NCI-H748 treated with DMSO at 0.1 percent for 48 hours (cell line): ENCODE measurements at regions not wholly inside any gene's neighbourhood (a gene's known extent, or its start where the extent isn't known, plus 50 kb on each side); places are given as distances from the start of the nearest gene placed in this dataset.

Experiments used
- DNase-seq: peaks from one replicate; lab custom pipeline; 2025; lab: John Stamatoyannopoulos, UW

DNA sequence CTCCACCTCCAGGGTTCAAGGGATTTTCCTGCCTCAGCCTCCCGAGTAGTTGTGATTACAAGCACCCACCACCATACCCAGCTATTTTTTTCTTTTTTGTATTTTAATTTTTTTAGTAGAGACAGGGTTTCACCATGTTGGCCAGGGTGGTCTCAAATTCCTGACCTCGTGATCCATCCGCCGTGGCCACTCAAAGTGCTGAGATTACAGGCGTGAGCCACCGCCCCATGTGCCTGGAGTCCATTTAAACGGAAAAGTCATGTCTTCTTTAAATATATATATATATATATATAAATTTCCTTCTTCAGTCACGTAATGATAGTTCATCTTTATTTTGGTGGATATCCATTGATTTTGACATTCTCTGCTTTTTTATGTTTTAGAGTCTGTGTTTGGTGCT lies 264.0 kb upstream of the PITX2 start:
- DNase-seq, result no peak

DNA sequence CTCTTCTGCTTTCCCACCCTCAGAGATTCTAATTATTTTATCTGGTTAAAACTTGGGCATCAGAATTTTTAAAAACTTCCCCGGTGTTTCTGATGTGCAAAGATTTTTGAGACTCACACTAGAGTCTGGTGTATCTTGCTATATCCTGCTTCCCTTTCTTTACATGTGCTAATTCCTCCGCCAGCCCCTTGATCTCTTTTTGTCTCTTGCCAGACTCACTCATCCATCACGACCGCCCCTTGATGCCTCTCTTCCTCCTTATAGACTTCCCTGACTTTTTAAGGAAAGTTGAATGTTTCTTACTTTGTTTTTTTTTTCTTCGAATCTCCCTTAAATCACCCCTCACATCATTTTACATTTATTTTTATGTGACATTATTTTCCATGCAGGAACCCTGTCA lies 274.9 kb upstream of the PITX2 start:
- DNase-seq, result no peak

DNA sequence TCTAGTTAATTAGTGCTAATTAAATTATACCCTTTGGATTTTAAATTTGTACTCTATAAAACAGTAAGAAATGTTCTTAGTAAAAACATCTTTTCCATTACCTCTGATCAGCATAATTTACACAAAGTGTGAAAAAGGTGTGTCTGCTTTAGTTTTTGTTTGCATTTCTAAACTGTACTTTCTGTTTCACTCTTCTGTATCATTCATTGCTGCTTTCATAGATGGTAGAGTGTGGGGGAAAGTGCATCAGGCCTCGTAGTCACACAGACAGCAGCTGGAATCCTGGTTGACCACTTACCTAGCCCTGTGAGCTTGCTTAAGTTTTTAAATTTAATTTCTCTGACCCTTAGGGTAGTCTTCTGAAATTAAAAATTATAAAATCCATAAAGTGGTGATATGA lies 275.4 kb upstream of the PITX2 start:
- no peak for DNase-seq

DNA sequence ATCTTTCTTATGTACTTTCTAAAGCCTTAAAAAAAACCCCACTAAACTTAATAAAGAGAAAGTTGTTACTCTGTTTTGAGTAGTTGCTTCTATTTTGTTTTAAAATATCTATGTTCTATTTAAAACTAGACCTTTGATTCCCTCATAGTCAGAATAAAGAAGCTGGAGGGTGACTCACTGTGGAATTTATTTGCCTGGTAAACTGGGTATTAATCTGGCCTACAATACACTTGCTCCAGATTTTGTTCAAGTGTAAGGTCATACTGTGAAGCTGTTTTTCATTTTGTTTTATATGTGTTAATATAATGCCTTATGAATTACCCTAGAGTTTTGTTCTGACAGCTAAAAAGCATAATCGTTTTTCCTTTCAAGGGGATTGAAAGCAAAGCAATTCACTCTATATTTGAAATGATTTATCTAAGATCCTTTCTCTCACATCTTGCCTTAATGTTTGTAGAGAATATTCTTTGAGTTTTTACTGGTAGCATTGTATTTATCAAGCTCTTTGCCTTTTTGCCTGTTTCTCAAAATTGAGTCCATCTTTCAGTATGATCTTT lies 277.4 kb upstream of the PITX2 start:
- no peak for DNase-seq

DNA sequence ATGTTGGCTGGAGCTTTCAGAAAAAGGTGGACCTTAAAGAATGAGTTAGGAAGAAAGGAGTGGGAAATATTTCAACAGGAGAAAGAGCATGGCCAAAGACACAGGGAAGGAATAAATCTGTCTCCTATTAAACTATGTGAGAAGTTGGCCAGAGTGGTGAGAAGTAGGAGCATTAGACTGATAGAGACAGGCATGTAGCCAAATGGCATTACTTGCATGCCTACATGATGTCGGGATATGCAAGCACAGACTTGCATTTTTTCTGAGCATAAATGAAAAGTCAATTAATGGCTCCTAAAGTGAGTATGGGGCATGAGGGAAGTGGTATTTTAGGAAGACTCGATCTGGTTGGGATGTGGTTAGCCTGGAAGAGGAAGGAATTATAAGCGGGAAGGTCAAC lies 279.6 kb upstream of the PITX2 start:
- DNase-seq, result no peak

DNA sequence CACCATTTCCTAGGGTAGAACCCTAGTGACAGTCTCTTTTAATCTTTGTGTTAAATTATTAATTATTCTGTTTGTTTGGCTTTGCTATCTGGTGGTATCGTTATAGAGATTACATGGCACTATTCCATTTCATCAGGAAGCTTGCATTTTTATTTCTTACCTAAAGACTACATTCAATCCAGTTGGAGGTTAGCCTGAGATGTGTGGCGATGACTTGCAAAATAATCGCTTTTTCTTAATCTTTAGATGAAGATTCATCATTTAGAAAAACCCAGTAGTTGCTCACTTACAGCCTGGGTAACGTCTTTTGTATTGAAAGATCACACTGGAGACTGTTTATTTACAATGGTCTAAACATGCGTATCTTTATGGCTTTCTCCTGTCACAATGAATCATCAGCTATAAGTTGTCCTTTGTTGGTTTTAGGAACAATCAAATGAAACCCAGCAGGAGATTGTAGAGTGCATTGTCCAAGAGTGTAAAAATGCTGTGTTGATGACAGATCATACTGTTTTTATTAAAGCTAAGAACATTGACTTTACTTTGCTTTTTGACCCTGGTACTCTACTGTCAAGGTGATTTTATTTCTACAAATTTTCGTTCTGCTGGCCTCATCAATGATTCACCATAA lies 281.7 kb upstream of the PITX2 start:
- DNase-seq, result peak; percentile 57

DNA sequence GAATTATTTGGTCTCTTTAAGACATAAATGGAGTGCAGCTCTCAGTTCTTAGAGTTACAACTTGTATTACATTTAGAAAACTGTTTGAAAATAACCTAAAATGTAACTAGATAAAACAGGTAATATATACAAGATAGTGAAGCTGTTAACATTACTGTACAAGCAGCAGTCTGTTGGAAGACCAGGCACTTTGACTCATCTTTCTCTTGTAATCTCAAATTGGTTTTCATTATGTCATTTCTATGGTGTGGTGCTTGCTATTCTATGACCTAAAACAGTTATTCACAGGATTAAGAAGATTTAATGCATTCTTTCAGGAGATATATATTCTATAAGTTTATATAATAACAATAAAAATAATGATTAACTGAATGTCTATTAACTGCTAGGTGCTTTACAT lies 282.5 kb upstream of the PITX2 start:
- no peak for DNase-seq

DNA sequence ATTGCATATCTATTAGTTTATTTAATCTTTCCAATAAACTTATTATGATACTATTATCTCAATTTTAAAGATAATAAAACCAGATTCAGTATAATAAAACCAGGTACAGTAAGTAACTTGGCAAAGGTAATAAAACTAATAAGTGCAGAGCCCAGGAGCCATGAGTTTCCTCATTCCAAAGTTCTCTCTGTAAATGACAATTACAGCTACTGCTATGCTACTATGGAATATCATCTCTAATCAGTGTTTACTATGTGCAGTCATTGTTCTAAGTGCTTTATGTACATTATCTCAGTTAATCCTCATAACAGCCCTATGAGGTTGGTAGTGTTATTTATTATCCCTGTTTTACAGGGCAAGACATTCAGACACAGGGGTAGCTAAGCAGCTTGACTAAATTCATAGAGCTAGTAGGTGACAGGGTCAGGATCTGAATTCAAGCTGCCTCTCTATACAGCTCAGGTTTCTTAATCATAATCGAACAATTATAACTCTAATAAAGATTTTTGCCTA lies 285.0 kb upstream of the PITX2 start:
- DNase-seq, result no peak

DNA sequence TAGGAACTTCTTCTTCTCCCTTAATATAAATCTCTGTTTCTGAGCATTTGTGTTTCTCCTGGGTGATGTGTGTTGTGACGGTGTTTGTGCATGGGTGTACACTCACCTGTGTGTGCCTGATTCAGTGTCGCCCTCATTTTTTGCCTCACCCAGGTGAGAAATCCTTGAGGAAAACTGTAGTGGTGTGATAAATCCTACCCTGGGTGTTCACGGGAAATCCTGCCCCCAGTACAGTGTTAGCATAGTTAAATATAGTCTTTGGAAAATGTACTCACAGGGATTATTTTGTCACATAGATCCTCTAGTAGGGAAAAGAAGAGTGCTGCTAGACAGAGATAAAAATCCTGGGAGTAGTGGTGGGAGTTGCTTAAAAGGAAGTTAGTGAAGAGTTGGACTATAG lies 291.9 kb upstream of the PITX2 start:
- no peak for DNase-seq

DNA sequence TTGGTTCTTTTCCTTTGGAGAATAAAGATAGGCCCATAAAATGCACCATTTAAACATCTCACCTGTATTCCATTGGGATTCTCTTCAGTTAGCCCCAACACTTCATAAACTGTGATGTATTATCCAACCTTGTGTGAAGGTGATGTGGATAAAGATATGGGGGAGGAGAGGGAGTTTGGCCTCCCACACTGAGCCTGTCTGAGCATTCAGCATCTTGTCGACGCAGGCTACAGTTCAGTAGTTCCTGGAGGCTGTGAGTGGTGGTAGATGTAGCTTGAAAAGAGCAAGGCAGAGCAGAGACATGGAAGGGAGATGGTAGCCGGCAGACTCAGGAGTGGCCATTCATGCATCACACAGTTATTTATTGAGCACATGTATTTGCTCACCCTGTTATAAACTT lies 292.4 kb upstream of the PITX2 start:
- no peak for DNase-seq

DNA sequence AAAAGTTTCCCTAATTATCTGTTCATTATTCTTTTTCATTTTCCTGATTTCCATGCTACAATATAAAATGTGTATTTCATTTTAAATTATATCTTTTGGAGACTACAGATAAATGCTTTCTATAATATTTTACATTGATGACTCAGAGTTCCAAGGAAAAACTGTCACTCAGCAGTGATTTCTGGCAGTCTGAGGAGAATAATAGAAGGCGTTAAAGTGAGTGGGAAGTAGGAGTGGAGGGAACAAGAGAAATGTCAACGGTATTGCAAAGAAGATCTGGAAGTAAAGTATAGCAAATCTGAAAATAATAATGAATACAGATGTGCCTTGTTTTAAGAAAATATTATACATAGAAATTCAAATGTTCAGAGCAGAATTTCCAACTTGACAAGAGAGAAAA lies 293.6 kb upstream of the PITX2 start:
- DNase-seq, result no peak

DNA sequence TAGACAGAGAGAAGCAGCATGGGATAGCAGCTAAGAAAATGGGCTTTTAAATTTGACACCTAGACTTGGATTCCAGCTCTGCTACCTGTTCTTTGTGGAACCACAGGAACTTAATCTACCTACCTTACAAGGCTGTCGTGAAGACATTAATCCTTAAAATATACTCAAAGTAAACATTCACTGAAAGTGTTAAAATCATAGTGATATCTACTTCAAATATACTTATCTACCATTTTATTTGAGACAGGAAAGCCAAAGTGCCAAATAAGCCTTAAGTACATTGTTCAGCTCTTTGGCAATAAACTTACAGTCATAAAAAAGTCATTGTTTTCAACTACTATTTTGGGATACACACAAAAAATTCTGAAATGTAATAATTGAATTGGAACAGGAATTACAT lies 295.0 kb upstream of the PITX2 start:
- no peak for DNase-seq

DNA sequence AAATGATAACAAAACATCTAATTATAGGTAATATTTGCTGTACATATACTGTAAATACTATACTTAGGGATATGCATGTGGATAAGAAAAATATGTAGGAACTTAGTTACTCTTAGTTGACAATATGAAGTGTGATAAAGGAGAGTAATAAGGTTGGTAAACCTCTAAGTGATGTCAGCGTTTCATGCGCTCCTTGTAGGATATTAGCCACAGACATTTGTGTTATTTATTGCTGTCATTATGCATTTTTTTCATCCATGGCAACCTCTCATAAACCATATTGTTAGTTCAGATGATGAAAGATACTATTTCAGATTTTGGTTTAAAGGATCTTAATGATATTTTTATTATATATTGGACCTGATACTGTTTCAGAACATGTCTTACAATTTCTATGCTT lies 298.1 kb upstream of the PITX2 start:
- DNase-seq, result no peak

DNA sequence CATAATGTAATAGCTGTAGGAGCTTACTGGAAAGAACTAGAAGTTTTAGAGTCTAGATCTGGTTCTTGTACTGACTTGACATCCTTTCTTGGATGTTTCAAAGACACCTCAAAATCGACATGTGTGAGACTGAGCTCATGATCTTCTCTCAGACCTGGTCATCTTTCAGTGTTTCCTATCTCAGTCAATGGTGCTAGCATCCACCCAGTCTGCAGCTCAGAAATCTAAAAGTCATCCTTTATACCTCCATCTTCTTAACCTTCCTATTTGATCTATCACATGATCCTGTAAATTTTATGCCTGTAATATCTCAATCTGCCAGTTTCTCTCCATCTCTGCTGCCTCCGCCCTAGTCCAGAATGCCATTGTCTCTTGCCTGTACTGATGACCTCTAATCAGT lies 301.9 kb upstream of the PITX2 start:
- DNase-seq, result no peak

DNA sequence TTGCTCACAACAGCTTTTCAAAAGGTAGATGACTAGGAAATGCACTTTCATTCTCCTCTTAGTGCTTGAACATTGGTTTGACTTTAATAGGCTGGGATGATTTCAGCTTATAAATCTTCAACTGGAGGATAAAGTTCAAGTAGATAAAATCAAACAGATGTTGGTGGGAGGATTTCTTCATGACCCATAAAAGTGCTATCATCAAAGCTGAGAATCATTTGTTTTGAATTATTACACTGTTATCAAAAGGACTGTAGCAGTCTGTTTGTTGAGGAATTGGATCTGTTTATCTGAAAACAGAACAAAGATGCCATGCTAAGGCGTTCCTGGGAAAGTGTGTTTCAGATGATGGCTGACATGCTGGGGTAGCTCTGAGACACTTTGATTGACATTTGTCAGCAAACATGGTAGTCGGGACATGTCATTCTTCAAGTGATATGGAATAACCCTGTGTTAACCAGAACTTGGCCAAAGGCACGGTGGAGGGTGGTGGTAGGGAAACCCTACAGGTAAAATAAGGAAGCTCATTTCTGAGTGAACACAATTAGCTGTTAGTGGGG lies 304.0 kb upstream of the PITX2 start:
- DNase-seq, result no peak

DNA sequence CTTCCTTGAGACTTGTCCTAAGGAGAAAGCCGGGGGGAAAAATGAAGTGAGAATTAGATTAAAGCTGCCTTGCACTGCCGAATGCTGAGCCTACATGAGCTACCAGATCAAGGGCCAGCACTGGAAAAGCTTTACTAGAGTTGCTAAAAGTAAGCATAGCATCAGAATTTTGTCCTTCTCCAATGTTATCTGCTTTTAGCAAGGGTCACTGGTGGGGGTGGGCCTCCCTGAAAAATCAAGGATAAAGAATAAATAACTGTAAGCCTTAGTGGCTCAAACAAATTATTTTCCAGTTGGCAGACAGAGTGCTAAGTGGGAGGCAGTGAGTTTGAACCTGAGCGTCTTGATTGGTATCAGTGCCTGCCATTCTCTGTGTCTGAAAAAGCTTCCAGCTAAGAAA lies 310.5 kb upstream of the PITX2 start:
- DNase-seq, result no peak

DNA sequence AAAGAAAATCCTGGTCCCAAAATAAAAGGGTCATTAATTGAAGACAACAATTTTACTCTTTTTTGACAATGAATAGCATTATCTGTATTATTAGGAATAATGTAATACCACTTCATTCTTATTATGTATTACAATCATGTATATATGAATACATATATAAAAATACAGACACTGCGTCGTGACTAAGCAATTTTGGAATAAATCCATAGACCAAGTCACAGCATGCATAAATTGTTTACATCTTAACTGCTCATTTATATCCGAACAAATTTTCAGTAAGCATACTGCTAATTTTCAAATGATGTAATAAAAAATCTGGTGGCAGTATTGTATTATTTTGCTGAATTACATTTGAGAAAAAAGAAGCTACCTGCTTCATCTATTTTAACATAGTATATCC lies 321.6 kb upstream of the PITX2 start:
- DNase-seq, result no peak

DNA sequence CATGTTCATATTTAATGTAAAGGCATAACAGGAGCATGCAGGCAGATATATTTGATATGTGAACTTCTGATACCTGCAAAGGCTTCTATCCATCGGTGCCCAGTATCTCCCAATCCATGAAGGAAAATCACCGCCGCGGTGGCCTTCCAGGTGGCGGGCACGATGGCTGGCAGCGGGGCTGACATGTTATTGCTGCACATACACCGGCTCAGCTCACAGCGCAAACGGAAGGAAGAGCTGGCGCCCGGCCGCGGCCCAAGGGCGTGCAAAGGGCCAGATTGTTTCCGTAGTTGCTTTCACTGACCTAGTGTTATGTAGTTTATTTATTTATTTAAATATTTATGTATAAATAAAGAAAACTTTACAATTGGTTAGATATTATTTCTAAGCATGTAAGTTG lies 322.7 kb upstream of the PITX2 start:
- no peak for DNase-seq

DNA sequence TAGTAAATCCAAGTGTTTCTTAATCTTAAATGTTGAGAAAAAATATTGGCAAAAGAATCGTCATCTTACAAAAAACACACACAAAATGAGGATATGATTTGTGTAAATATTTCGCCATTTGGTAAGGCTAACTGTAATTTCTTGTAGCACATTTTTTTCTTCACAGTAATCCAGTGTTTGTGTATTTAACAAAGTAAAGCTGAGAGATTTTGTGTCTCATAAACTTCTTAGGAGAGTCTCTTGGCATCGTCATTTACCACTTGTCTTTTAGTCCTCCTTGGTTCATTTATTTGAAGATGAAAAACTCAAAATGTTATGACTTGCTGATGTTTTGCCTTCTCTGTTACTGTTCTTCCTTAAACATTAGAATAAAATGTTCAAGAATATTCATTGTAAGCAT lies 326.7 kb upstream of the PITX2 start:
- no peak for DNase-seq

DNA sequence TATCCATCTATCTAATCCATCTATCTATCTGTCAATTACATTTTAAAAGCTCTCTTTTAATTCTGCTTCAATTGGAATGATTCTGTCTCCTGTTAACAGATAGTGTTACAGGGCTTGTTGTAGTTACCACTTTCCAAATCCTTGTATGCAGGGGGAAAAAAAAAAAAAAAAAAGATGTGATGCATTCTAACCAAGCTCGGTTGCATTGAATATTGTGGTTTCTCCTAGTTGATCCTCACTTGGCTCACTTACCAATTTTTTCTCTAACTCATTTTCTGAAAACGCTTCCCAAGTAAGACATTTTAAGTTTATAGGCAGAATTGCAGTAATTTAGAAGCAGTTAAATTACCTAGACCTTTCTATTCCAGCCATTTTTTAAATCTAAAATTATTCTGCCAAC lies 327.9 kb upstream of the PITX2 start:
- DNase-seq, result no peak

DNA sequence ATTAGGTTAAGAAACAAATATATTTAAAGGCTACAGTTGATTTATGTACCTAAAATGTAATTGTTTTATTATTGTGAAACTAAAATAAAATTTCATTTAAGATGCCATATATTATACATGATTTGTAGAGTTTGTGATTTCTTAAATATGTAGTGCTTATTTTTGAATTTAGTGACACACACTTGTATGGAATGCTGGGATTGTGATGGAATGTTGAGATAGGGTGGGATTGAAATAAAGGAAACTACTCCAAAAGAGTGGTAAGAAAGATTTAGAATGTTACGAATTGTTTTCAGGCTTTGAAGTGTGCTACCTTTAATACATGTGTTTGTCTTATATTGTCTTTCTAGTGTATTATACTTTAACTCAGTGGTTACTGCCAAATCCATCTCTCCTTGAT lies 330.3 kb upstream of the PITX2 start:
- no peak for DNase-seq

DNA sequence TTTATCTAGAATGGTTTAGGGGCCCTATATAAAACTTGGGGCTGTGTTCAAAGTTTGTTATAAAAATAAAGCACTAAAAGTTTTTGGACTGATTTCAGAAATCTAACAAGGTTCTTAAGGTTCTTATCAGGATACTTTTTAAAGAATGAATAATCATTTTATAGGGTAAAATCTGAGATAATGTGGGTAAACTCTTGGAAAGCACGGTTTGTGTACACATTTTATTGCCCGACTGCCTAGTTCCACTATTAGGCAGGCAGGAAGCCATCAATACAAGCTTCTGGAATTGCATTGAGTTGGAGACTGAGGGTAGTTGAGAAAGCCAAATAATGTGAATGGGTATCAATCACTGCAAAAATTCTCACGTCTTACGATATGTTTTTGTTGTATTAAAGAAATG lies 331.0 kb upstream of the PITX2 start:
- no peak for DNase-seq

DNA sequence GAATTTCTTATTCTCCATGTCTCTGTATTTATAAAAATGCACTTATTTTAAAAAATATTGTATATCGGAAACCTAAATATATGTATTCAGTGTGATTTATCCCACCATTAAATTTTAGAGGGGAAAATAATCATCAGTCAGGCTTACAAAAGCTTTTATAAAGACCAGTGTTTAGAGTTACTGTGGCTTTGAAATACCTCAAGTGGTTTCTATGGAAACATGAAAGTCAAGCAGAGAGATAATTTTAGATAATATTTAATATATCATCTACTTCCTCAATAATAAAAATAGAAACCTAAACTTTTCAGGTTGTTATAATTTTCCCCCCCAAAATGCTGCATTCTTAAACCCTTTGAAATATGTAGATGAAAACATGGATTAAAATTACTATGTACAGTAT lies 332.9 kb upstream of the PITX2 start:
- no peak for DNase-seq

DNA sequence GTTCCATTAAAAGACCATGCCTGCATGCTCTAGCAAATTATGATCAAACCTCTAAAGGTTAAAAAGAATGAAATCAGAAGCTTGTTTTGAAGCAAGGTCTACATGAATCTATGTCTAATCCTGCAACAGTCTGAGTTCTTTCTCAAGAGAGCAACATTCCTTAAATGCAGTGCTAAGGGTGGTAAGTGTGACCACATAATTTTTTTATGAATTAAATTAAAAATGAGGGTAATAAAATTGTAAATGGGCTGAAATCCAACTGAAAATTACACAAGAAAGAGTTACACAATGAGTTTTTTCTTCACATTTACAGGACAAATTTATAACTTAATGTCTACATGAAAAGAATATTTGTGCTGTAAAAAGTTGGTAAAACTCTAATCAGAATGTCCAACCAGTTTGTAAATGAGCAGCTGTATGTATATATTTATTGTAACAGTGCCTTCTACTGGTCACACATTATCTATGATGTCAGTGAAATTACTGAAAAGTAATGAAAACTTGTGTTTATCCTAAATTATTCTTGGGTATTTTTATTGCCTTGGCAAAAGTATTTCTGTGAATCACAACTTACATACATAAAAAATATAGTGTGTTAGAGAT lies 336.3 kb upstream of the PITX2 start:
- DNase-seq, result no peak
